CD4-positive, alpha-beta T cell treated with Interleukin-12 subunit alpha and Interleukin-12 subunit beta, for 1 hour (primary cell): ENCODE measurements at regions not wholly inside any gene's neighbourhood (a gene's known extent, or its start where the extent isn't known, plus 50 kb on each side); places are given as distances from the start of the nearest gene placed in this dataset.

Experiments
- DNase-seq: peaks from one replicate; pipeline ENCODE4 v3.0.0-alpha.2; 2020

- DNase-seq, result no peak
These were observed 103.4 kb downstream of the QRFPR start for GRCh38 chr4:121277194-121278105.

DNA sequence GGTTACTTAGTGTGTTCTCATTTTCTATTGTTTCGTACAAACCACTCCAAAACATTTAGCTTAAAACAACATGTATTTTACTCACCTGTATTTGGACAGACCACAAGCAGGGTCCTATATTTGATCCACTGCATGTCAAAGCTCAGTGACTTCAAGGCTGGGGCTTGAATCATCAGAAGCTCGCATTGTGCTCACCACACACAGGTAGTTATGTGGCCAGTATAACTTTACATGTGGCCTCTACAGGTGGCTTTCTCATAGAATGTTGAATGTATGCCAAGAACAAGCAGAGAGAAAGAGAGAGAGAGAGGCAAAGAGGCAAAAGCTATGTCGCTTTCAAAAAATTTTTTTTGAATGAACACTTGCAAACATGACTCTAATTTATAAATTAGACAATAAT lies 107.6 kb downstream of the QRFPR start:
- DNase-seq, result no peak

DNA sequence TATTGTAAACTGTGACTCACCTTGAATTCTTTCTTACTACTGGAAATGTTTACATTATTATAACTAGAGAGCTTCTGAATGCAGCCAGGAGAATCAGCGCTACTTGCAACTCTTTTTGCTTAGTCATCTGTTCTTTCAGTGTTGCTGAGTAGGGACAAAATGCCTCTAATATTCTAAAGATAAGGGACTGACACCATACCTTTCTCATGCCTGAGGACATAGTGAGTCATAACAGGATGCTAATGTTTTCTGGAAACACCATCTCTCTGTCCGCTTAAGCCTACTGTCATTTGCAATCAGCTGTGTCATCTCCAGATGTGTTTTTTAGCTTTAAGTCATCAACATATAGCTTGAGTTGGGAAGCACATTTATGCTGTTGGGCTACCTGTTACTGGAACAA lies 108.3 kb downstream of the QRFPR start:
- no peak for DNase-seq

DNA sequence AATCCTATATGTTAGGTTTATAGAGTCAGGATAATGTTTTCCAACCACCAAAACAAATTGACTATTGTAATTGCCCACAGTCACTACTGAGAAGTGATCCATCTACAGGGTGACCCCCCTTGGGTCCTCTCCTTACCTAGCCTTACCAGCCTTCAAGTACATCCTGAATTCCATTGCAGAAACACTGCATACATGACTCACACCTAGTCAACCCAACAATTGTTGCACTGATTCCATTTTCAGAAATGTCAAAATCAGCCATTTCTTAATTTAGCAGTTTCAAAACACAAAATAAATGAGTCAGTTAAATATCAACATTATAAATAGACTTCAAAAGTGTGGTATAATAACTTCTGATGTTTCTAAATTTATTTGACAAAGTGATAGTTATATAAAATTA lies 106.3 kb upstream of the TNIP3 start:
- DNase-seq, result no peak

DNA sequence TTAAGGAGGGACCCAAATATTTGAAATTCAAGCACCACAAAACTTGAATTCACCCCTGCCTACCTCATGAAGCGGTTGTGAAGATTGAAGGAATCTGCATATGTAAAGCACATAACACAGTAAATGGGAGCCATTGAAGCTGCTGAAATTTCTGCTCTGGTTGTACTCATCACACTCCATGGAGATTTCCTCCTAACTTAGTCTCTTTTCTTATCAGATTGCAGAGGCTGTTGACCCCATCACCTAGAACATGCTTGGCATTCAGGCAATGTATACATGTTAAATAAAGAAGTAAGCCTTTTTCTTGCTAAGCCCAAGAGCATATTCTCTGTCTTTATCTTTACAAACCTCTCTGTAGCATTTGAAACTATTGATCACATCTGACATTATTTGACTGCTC lies 104.9 kb upstream of the TNIP3 start:
- DNase-seq, result no peak

GRCh38 chr4:121266982-121267381 lies 102.9 kb upstream of the TNIP3 start:
- no peak for DNase-seq

DNA sequence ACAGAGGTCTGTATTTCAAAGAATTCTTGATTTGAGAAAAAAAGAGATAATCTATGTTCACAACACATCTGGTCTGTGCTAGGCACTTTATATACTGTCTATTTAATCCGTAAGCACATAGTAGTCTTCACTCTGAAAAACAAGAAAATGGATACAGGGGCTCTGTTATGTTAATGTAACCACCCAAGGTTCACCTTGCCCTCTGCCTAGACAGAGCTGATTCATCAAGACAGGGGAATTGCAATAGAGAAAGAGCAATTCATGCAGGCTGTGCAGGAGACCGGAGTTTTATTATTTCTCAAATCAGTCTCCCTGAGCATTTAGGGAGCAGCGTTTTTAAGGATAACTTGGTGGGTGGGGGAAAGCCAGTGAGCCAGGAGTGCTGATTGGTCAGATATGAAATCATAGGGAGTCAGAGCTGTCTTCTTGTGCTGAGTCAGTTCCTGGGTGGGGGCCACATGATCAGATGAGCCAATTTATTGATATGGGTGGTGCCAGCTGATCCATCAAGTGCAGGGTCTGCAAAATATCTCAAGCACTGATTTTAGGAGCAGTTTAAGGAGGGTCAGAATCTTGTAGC lies 92.9 kb upstream of the TNIP3 start:
- no peak for DNase-seq

DNA sequence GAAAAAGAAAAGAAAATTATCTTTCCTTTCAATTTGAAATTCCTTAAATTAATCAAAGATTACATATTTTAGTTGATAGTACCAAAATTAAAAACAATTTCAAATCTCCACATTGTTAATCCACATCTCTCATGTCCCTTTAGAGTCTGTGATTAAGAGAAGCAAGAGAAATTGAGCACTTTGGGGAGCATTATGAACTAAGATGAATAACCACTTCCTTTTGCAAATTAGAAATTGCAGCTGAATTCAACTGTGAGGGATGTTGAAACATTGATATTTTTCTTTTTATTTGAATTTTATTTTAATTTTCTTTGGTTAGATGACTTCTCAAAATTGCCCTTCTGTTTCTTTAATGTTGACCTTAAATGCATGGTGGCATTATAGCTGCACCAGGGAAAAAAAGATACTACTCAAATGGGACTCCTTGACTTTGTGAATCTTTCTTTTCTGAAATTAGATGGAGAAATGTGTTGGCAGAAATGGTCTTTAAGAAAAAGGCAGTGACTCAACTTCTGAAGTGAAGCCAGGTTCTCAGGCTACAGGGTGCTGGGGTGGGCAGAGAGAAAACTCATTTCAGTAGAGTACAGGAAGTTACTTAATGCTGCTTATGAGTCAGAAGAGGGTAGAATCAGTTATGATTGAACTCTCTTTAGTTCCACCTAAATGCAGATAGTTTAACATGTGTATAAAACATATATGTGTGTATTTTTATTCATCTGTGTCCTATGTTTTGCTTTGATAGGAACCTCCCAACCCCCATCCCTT lies 92.0 kb upstream of the TNIP3 start:
- DNase-seq, result peak; percentile 60

GRCh38 chr4:121253961-121254360 lies 89.8 kb upstream of the TNIP3 start:
- peak; percentile 62 for DNase-seq

DNA sequence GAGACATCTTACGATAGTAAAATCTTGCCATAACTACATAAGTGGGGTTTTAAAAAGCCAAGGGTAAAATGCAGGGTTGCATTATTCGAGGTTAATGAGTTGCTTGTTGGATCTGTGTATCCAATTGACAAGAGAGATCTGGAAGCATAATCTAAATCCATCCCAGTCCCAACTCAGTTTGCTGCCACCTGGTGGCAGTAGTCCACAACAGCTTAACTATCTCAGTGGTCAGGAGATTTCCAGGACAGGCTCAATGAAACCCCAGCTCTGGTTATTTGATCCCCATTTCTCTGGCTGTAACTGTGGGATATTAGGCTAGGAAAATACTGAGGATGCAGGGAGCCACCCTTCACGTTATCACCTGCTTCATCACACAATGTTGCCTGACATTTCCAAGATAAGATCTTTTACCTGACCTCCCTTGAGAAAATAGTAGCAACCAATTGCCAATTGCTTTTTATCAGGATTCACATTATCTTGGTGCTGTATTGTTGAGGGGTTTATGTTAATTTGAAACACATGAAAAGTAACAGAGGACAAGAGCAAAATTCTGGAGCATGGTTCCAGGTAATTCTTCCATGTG lies 88.2 kb upstream of the TNIP3 start:
- DNase-seq, result peak; percentile 68

GRCh38 chr4:121248747-121249146 lies 84.6 kb upstream of the TNIP3 start:
- no peak for DNase-seq

- DNase-seq, result no peak
These were observed 82.6 kb upstream of the TNIP3 start for GRCh38 chr4:121246698-121247097.

DNA sequence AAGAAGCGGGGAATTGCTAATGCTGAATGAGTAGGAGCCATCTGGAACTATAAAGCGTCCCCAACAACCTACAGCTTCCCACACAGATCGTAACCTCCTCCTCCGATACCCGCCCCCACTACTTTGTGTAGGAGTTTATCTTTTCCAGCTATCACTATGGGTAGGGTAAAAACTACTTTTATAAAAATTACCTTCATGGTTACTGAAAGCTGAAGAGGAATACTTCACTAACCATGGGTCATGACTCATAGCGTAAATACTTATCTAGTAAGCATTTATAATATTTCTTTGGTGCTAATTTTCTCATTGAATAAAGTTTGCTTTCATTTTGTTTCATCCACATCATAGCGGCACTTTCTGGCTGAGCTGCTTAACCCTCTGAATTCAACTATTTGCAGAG lies 79.4 kb upstream of the TNIP3 start:
- DNase-seq, result no peak

GRCh38 chr4:121242188-121242750 lies 78.1 kb upstream of the TNIP3 start:
- DNase-seq, result no peak

DNA sequence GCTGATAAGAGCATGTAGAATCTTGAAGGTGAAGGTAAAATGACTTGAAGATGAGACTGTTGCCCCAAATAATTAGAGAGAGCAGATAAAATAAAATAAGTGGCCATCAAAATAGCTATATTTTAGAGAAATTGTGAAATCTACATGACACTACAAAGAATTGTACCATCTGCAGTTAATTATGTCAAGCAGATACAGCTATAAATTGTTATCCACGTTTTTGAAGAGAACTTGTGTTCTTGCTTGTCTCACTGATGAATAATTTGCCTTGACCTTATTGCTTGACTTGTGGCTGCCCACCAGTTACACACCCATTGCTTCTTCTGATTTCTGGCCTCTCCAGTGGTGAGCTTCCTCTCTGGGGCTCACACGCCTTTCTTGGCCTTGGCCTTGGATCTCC lies 75.8 kb upstream of the TNIP3 start:
- DNase-seq, result no peak

GRCh38 chr4:121238461-121238860 lies 74.3 kb upstream of the TNIP3 start:
- no peak for DNase-seq

- DNase-seq, result no peak
These were observed 72.9 kb upstream of the TNIP3 start for GRCh38 chr4:121237069-121237399.

- DNase-seq, result no peak
These were observed 72.4 kb upstream of the TNIP3 start for GRCh38 chr4:121236353-121237068.

DNA sequence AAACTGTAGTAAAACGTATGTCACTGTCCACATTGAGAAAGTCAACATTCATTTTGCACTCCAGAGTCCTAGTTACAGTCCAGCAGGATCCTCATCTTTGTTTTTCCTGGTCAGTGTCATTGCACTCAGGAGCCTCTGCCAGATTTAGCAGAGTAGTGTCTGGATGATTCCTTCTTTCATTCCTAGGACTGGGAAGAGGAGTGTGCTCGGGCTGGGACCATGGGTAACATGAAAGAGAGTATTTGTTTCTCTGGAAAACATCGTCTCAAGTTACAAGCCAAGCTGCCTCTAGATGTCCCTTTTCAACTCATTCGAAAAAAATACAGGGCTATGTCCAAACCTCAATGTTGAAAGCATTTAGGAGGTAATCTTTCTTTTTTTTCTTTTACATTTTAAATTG lies 69.9 kb upstream of the TNIP3 start:
- no peak for DNase-seq

GRCh38 chr4:121229993-121230392 lies 65.9 kb upstream of the TNIP3 start:
- DNase-seq, result no peak

GRCh38 chr4:121228848-121229247 lies 64.7 kb upstream of the TNIP3 start:
- no peak for DNase-seq

GRCh38 chr4:121227341-121227792 lies 63.2 kb upstream of the TNIP3 start:
- DNase-seq, result peak; percentile 48
